ENCODE measurements at regions not wholly inside any gene's neighbourhood (a gene's known extent, or its start where the extent isn't known, plus 50 kb on each side); places are given as distances from the start of the nearest gene placed in this dataset.

DNA sequence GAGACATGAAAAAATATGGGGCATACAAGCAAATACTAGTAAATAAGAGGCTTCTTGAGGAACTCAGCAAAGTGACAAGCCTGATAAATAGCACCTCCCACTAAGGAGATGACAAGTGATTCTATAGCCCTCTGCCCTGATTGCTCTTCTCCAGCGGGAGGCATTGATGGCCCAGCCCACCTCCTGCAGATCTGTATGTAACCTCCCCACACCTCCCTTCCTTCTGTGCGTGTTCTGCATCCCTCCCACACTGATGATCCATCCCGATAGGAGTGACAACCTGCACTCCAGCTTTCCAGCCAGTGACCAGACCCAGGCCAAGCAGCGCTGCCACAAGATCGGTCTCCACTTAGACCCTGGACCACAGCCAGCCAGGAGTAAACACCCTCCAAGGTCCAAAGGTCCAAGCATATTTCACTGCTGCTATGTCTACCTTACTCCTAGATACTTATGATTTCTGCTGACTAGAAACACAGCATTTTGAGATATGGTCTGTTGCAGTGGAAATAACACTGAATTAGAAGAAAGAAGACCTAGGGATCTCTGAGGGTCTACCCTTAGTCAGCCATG, 176.1 kb downstream of the BRINP2 start:
- no peaks in the 10 kb centered on the region for H3K4me1 ChIP-seq (replicated peaks)
- WGBS: 79% methylated on average over 5 of the region's 5 CpGs

DNA sequence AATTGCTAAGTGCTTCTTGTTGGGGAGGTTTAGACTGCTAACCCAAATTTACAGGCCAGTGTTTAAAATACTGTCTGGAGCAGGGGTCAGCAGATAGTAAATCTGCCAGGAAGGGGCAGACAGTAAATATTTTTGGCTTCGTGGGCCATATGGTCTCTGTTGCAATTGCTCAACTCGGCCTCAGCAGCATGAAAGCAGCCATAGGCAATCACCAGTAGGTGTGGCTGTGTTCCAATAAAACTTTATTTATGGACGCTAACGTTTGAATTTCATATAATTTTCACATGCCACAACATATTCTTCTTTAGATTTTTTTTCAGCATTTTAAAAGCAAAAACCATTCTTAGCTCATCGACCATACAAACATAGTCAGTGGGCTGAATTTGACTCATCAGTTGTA, 172.7 kb downstream of the BRINP2 start:
- Histone ChIP-seq H3K36me3 (no peaks in the 10 kb centered on the region), H3K9me3 (no peaks in the 10 kb centered on the region), H3K27me3 (replicated peaks; ENCODE audit: insufficient read depth) (peaks cover 4% of the 10 kb centered on the region), H3K27ac (no peak overlapping the region), H3K4me1 (replicated peaks) (no peaks in the 10 kb centered on the region), H3K4me3 (no peak overlapping the region)
- WGBS: 42% methylated on average over 5 of the region's 5 CpGs
- TF ChIP-seq, protein P1, sequence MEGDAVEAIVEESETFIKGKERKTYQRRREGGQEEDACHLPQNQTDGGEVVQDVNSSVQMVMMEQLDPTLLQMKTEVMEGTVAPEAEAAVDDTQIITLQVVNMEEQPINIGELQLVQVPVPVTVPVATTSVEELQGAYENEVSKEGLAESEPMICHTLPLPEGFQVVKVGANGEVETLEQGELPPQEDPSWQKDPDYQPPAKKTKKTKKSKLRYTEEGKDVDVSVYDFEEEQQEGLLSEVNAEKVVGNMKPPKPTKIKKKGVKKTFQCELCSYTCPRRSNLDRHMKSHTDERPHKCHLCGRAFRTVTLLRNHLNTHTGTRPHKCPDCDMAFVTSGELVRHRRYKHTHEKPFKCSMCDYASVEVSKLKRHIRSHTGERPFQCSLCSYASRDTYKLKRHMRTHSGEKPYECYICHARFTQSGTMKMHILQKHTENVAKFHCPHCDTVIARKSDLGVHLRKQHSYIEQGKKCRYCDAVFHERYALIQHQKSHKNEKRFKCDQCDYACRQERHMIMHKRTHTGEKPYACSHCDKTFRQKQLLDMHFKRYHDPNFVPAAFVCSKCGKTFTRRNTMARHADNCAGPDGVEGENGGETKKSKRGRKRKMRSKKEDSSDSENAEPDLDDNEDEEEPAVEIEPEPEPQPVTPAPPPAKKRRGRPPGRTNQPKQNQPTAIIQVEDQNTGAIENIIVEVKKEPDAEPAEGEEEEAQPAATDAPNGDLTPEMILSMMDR (IDR thresholded peaks at IDR 0.05): no peak
- TF ChIP-seq POLR2AphosphoS5 (IDR thresholded peaks at IDR 0.05) (no peak), POLR2A (IDR thresholded peaks at IDR 0.05) (no peak)
- intact Hi-C loops (cut with DNase I): loop anchor here (10.0 kb wide), 1 partner anchor 69 kb away; no protein-coding TSS in a partner anchor
- DNase-seq (ENCODE audit: low spot score): no peak

More for the DNA sequence above, 176.1 kb downstream of the BRINP2 start:
- no peaks in the 10 kb centered on the region for H3K36me3 ChIP-seq
- no peaks in the 10 kb centered on the region for H3K27me3 ChIP-seq (replicated peaks; ENCODE audit: insufficient read depth)
- intact Hi-C loops (cut with DNase I): loop anchor here (10.0 kb wide), 1 partner anchor 72 kb away; no protein-coding TSS in a partner anchor
- no peak overlapping the region for H3K27ac ChIP-seq
- no peaks in the 10 kb centered on the region for H3K9me3 ChIP-seq
- DNase-seq (ENCODE audit: low spot score): no peak
- TF ChIP-seq, protein P1 (IDR thresholded peaks at IDR 0.05): no peak
- TF ChIP-seq POLR2AphosphoS5 (IDR thresholded peaks at IDR 0.05): no peak
- no peak for TF ChIP-seq POLR2A (IDR thresholded peaks at IDR 0.05)
- no peak overlapping the region for H3K4me3 ChIP-seq

DNA sequence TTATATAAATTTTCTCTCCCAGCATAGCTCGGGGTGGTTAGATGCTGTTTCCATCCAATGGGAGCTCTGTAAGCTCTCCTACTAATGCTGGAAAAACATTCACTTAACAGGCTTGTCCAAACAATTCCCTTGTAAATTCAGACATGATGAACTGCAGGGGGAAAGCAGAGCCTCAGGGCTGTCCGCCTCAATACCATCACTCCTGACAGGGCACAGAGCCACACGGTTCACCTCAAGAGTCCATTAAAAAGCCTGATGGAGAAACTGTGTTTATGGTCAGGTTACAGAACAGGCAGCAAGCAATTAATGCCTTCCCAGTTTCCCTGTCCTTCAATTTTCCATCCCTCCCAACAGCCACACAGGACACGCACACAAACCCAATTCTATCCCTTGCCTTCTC, 171.0 kb downstream of the BRINP2 start:
- H3K4me1 ChIP-seq (replicated peaks): no peaks in the 10 kb centered on the region
- H3K27ac ChIP-seq: no peak overlapping the region
- no peaks in the 10 kb centered on the region for H3K9me3 ChIP-seq
- DNase-seq (ENCODE audit: low spot score): no peak
- H3K27me3 ChIP-seq (replicated peaks; ENCODE audit: insufficient read depth): peaks cover 4% of the 10 kb centered on the region
- intact Hi-C loops (cut with DNase I): loop anchor here (10.0 kb wide), 1 partner anchor 67 kb away; no protein-coding TSS in a partner anchor
- 24% methylated on average over 4 of the region's 4 CpGs for WGBS
- no peak for TF ChIP-seq POLR2AphosphoS5 (IDR thresholded peaks at IDR 0.05)
- TF ChIP-seq, protein P1 (IDR thresholded peaks at IDR 0.05): no peak
- no peak for TF ChIP-seq POLR2A (IDR thresholded peaks at IDR 0.05)
- no peaks in the 10 kb centered on the region for H3K36me3 ChIP-seq
- H3K4me3 ChIP-seq: no peak overlapping the region

DNA sequence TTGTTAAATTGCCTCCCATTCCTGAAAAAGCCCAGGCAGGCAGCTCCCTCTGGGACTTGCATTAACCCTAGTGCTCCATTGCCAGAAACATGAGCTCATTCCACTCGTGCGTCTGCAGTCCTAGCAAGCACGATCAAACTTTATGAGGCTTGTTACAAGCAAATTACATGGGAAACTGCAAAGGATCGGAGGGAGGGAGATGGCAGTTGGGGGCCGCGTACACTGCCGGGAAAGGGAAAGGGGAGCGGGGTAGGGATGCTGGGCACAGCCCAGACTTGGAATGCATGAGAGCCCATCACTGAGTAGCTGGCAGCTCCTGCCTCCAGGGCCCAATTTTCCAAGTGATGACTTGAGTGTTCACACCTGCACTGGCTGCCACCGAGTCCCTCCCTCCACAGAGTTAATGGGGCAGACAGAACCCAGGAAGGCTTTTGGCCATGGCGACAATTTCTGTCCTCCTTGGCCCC, 169.9 kb downstream of the BRINP2 start:
- no peak overlapping the region for H3K4me3 ChIP-seq
- H3K9me3 ChIP-seq: no peaks in the 10 kb centered on the region
- TF ChIP-seq POLR2AphosphoS5 (IDR thresholded peaks at IDR 0.05): no peak
- TF ChIP-seq, protein P1 (IDR thresholded peaks at IDR 0.05): no peak
- TF ChIP-seq POLR2A (IDR thresholded peaks at IDR 0.05): no peak
- no peak for DNase-seq (ENCODE audit: low spot score)
- peaks cover 4% of the 10 kb centered on the region for H3K27me3 ChIP-seq (replicated peaks; ENCODE audit: insufficient read depth)
- no peak overlapping the region for H3K27ac ChIP-seq
- intact Hi-C loops (cut with DNase I): loop anchor here (10.0 kb wide), 1 partner anchor 66 kb away; no protein-coding TSS in a partner anchor
- WGBS: 25% methylated on average over 10 of the region's 10 CpGs
- H3K4me1 ChIP-seq (replicated peaks): no peaks in the 10 kb centered on the region
- H3K36me3 ChIP-seq: no peaks in the 10 kb centered on the region

DNA sequence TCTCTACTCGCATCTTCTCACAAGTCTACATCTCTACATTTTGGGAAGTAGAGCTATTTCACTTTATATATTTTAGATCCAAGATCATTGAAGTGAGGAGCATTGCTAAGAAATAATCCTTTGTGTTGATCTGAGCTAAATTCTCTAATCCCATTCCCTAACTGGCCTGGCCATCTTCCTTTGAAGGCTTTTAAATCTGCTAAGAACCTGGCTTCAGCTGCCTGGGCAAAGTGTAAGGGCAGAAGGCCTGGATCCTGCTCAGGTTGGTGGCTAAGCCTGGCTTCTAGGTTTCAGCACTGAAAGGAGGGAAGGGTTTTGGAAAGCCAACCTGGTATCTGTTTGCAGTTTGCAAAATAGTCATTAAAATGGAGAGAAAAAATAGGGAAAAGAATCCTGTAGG, 167.6 kb downstream of the BRINP2 start:
- DNase-seq (ENCODE audit: low spot score): no peak
- Histone ChIP-seq H3K4me3 (no peak overlapping the region), H3K27ac (no peak overlapping the region), H3K4me1 (replicated peaks) (no peaks in the 10 kb centered on the region), H3K9me3 (no peaks in the 10 kb centered on the region), H3K36me3 (no peaks in the 10 kb centered on the region), H3K27me3 (replicated peaks; ENCODE audit: insufficient read depth) (peaks cover 4% of the 10 kb centered on the region)
- intact Hi-C loops (cut with DNase I): no loop called here
- TF ChIP-seq POLR2AphosphoS5 (IDR thresholded peaks at IDR 0.05): no peak
- TF ChIP-seq, protein P1 (IDR thresholded peaks at IDR 0.05): no peak
- no peak for TF ChIP-seq POLR2A (IDR thresholded peaks at IDR 0.05)
- 93% methylated on average over 1 of the region's 1 CpG for WGBS
